OCI-LY7 (cell line): ENCODE measurements at regions not wholly inside any gene's neighbourhood (a gene's known extent, or its start where the extent isn't known, plus 50 kb on each side); places are given as distances from the start of the nearest gene placed in this dataset.
A peak's percentile ranks its signal among the peaks of the same experiment; 100 is the strongest.

ENCODE experiments used
- BruUV-seq: library from RNA; stranded (reverse); fragments of 400-500 nt; replicated peaks from 2 replicates; lab custom pipeline; 2021; lab: Mats Ljungman, UMichigan
- CTCF ChIA-PET: fragments of 300-600 bp; sonication (Branson Sonifier 250); formaldehyde crosslinking; loops from one replicate; lab custom pipeline; 2022; ENCODE audit warnings: antibody characterized with exemption; ENCODE audit not compliant: unreplicated experiment; lab: Charles Lee
- POLR2A ChIA-PET: fragments of 300-600 bp; sonication (Branson Sonifier 250); formaldehyde crosslinking; loops from one replicate; lab custom pipeline; 2022; ENCODE audit warnings: antibody characterized with exemption; lab: Charles Lee
- DNase-seq: peaks from one replicate; pipeline ENCODE4 v3.0.0-alpha.2; 2015; ENCODE audit warnings: low spot score
- H2AFZ ChIP-seq: fragments of 200-600 bp; sonication (generic), shearing (Covaris generic); 2 replicates; pipeline ENCODE4 v1.6.1; 2014; ENCODE audit warnings: mild to moderate bottlenecking, antibody characterized with exemption, low read length, moderate library complexity
- H3K27ac ChIP-seq: fragments of 200-600 bp; sonication (generic); 2 replicates; pipeline ENCODE4 v1.5.1; 2014; ENCODE audit warnings: mixed run types, low read depth, mild to moderate bottlenecking, moderate library complexity, low read length, inconsistent platforms; ENCODE audit not compliant: poor library complexity, severe bottlenecking
- H3K36me3 ChIP-seq: fragments of 200-600 bp; sonication (generic); 2 replicates; pipeline ENCODE4 v1.6.1; 2014; ENCODE audit warnings: mild to moderate bottlenecking, antibody characterized with exemption, low read length, moderate library complexity, mixed read lengths; ENCODE audit not compliant: insufficient read depth
- H3K4me1 ChIP-seq: fragments of 200-600 bp; sonication (generic); 2 replicates; pipeline ENCODE4 v1.5.1; 2014; ENCODE audit warnings: mild to moderate bottlenecking, low read length; ENCODE audit not compliant: insufficient read depth, poor library complexity, severe bottlenecking
- H3K4me2 ChIP-seq: fragments of 200-600 bp; sonication (generic); 2 replicates; pipeline ENCODE4 v1.6.1; 2014; ENCODE audit warnings: mild to moderate bottlenecking, low read length
- H3K4me3 ChIP-seq: fragments of 200-600 bp; sonication (generic); 2 replicates; pipeline ENCODE4 v1.5.1; 2014; ENCODE audit warnings: mild to moderate bottlenecking, low read depth, low read length; ENCODE audit not compliant: poor library complexity, severe bottlenecking
- H3K79me2 ChIP-seq: fragments of 200-600 bp; sonication (generic); 2 replicates; pipeline ENCODE4 v1.6.1; 2016; ENCODE audit warnings: low read depth, mild to moderate bottlenecking, low read length, moderate library complexity, mixed read lengths; ENCODE audit not compliant: insufficient read depth
- H3K9me2 ChIP-seq: fragments of 200-600 bp; sonication (generic); 2 replicates; pipeline ENCODE4 v1.6.1; 2016; ENCODE audit warnings: mild to moderate bottlenecking, low read length, mixed read lengths; ENCODE audit not compliant: insufficient read depth
- H3K9me3 ChIP-seq: fragments of 200-600 bp; sonication (generic); 2 replicates; pipeline ENCODE4 v1.6.1; 2014; ENCODE audit warnings: mild to moderate bottlenecking, mixed run types, low read length, mixed read lengths
- H4K20me1 ChIP-seq: fragments of 200-600 bp; sonication (generic); 2 replicates; pipeline ENCODE4 v1.6.1; 2014; ENCODE audit warnings: mild to moderate bottlenecking, antibody characterized with exemption, low read length, moderate library complexity, mixed read lengths; ENCODE audit not compliant: insufficient read depth
- EZH2phosphoT487 ChIP-seq: fragments of 200-600 bp; sonication (generic); IDR thresholded peaks from 2 replicates; pipeline ENCODE4 v1.6.1; 2018; ENCODE audit warnings: low read depth, borderline replicate concordance, mild to moderate bottlenecking, mixed run types, antibody characterized with exemption, low read length, moderate library complexity, mixed read lengths
- intact Hi-C: fragments of 100-400 bp; cut with micrococcal nuclease; formaldehyde crosslinking; loops from one replicate; pipeline ENCODE4 v1.10.0; 2022; ENCODE audit not compliant: unreplicated experiment
- TF ChIP-seq, protein P1 (sequence below): fragments of 200-600 bp; sonication (generic); conservative IDR thresholded peaks from 2 replicates; pipeline ENCODE4 v1.5.1; 2014; ENCODE audit warnings: mild to moderate bottlenecking, antibody characterized with exemption, low read length, moderate library complexity, mixed read lengths

- Histone ChIP-seq H3K4me2 (no peak overlapping the region), H3K36me3 (no peaks in the 10 kb centered on the region), H3K4me1 (no peaks in the 10 kb centered on the region), H2AFZ (no peak overlapping the region), H3K4me3 (no peak overlapping the region), H4K20me1 (no peaks in the 10 kb centered on the region), H3K9me2 (no peaks in the 10 kb centered on the region), H3K9me3 (no peaks in the 10 kb centered on the region), H3K79me2 (no peaks in the 10 kb centered on the region), H3K27ac (no peak overlapping the region)
- ChIA-PET POLR2A (no interaction called here), CTCF (no interaction called here)
- no TSS peak for BruUV-seq
- TF ChIP-seq, protein P1, sequence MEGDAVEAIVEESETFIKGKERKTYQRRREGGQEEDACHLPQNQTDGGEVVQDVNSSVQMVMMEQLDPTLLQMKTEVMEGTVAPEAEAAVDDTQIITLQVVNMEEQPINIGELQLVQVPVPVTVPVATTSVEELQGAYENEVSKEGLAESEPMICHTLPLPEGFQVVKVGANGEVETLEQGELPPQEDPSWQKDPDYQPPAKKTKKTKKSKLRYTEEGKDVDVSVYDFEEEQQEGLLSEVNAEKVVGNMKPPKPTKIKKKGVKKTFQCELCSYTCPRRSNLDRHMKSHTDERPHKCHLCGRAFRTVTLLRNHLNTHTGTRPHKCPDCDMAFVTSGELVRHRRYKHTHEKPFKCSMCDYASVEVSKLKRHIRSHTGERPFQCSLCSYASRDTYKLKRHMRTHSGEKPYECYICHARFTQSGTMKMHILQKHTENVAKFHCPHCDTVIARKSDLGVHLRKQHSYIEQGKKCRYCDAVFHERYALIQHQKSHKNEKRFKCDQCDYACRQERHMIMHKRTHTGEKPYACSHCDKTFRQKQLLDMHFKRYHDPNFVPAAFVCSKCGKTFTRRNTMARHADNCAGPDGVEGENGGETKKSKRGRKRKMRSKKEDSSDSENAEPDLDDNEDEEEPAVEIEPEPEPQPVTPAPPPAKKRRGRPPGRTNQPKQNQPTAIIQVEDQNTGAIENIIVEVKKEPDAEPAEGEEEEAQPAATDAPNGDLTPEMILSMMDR = no peak
- no peak for TF ChIP-seq EZH2phosphoT487
- DNase-seq = no peak
- intact Hi-C loops = loop anchor here (10.0 kb wide), 2 partner anchors 586 to 966 kb away; no protein-coding TSS in a partner anchor
These were observed 54.6 kb upstream of the PARM1 start for GRCh38 chr4:74878323-74878722.

- ChIA-PET POLR2A (interaction anchor here (0.9 kb wide), 1 partner anchor 208 kb away, joined by 3 read pairs; no protein-coding TSS in a partner anchor), CTCF (no interaction called here)
- Histone ChIP-seq H3K27ac (no peak overlapping the region), H3K9me3 (no peaks in the 10 kb centered on the region), H3K4me1 (no peaks in the 10 kb centered on the region), H3K79me2 (no peaks in the 10 kb centered on the region), H3K4me2 (no peak overlapping the region), H2AFZ (no peak overlapping the region; the same call in 1 of the 2 replicates), H3K9me2 (no peaks in the 10 kb centered on the region), H3K4me3 (no peak overlapping the region), H3K36me3 (no peaks in the 10 kb centered on the region), H4K20me1 (no peaks in the 10 kb centered on the region)
- no TSS peak for BruUV-seq
- no peak for DNase-seq
- TF ChIP-seq, protein P1 = no peak
- TF ChIP-seq EZH2phosphoT487 = no peak
- intact Hi-C loops = loop anchor here (2.0 to 10.0 kb wide), 3 partner anchors 415 to 969 kb away; no protein-coding TSS in a partner anchor
These were observed 57.5 kb upstream of the PARM1 start for GRCh38 chr4:74875451-74875850.

GRCh38 chr4:74874753-74875367 lies 58.1 kb upstream of the PARM1 start:
- H3K4me1 ChIP-seq = no peaks in the 10 kb centered on the region
- no peak overlapping the region for H3K4me3 ChIP-seq
- H4K20me1 ChIP-seq = no peaks in the 10 kb centered on the region
- H3K9me2 ChIP-seq = no peaks in the 10 kb centered on the region
- H3K79me2 ChIP-seq = no peaks in the 10 kb centered on the region
- no TSS peak for BruUV-seq
- no peak overlapping the region; the same call in 1 of the 2 replicates for H2AFZ ChIP-seq
- H3K9me3 ChIP-seq = no peaks in the 10 kb centered on the region
- H3K4me2 ChIP-seq = no peak overlapping the region
- DNase-seq = peak; percentile 77
- ChIA-PET CTCF (no interaction called here), POLR2A (interaction anchor here (0.5 to 0.9 kb wide), 2 partner anchors 11 to 208 kb away, joined by 3 read pairs; no protein-coding TSS in a partner anchor)
- intact Hi-C loops = loop anchor here (2.0 to 10.0 kb wide), 3 partner anchors 416 to 970 kb away; no protein-coding TSS in a partner anchor
- no peaks in the 10 kb centered on the region for H3K36me3 ChIP-seq
- H3K27ac ChIP-seq = no peak overlapping the region
- TF ChIP-seq, protein P1 = peak; percentile 94
- TF ChIP-seq EZH2phosphoT487 = no peak
